Prostate gland (tissue), 2 donors: ENCODE measurements at regions not wholly inside any gene's neighbourhood (a gene's known extent, or its start where the extent isn't known, plus 50 kb on each side); places are given as distances from the start of the nearest gene placed in this dataset.

ENCODE experiments used
- POLR2AphosphoS5 ChIP-seq: sonication (generic); formaldehyde crosslinking; IDR thresholded peaks from one replicate; pipeline ENCODE4 v1.6.1; 2017; ENCODE audit warnings: antibody characterized with exemption
- TF ChIP-seq, protein P1 (sequence below), 4 experiments: fragments of 200-600 bp in 2 of 4; fragments of 450-650 bp in 2 of 4; sonication (generic) in 2 of 4; IDR thresholded peaks; 1 replicate in 3 of 4; 2 replicates in 1 of 4; pipeline ENCODE4 v1.5.1; 2016 to 2019; ENCODE audit warnings: antibody characterized with exemption in 4 of 4, mild to moderate bottlenecking in 2 of 4, moderate library complexity in 2 of 4

DNA sequence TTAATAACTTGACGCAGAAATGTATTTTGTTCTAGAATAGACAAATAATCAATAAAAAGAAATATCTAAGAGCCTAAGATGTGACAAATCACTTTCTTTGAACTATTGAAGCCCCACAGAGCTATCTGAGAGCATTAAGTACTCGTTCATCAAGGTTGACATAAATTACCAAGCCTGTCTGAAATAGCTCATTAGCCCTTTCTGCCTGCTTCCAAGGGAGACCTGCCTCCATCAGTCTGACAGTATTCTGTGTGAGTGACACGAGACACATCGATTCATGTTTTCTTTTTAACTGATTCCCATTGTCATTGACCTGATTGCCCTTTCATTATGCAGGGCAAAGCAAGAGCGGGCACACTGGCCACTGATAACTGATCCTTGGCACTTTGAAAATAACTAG lies 347.5 kb downstream of the KCNA4 start:
- TF ChIP-seq, protein P1, sequence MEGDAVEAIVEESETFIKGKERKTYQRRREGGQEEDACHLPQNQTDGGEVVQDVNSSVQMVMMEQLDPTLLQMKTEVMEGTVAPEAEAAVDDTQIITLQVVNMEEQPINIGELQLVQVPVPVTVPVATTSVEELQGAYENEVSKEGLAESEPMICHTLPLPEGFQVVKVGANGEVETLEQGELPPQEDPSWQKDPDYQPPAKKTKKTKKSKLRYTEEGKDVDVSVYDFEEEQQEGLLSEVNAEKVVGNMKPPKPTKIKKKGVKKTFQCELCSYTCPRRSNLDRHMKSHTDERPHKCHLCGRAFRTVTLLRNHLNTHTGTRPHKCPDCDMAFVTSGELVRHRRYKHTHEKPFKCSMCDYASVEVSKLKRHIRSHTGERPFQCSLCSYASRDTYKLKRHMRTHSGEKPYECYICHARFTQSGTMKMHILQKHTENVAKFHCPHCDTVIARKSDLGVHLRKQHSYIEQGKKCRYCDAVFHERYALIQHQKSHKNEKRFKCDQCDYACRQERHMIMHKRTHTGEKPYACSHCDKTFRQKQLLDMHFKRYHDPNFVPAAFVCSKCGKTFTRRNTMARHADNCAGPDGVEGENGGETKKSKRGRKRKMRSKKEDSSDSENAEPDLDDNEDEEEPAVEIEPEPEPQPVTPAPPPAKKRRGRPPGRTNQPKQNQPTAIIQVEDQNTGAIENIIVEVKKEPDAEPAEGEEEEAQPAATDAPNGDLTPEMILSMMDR (IDR thresholded peaks at IDR 0.05) = no peak
- TF ChIP-seq POLR2AphosphoS5 = no peak
